Vagina (tissue), 2 donors: ENCODE measurements at regions not wholly inside any gene's neighbourhood (a gene's known extent, or its start where the extent isn't known, plus 50 kb on each side); places are given as distances from the start of the nearest gene placed in this dataset.

Experiments
- DNase-seq, 2 donors: peaks; one replicate each; pipeline ENCODE4 v3.0.0-alpha.2; 2017; ENCODE audit errors: extremely low spot score in 2 of 2
- H3K27ac ChIP-seq: fragments of 200-600 bp; sonication (generic); one replicate; pipeline ENCODE4 v1.5.1; 2019
- H3K27me3 ChIP-seq: fragments of 200-600 bp; sonication (generic); one replicate; pipeline ENCODE4 v1.5.1; 2019
- H3K36me3 ChIP-seq, 2 donors: fragments of 200-600 bp; sonication (generic); one replicate each; pipeline ENCODE4 v1.5.1; 2017 to 2019
- H3K4me1 ChIP-seq: fragments of 200-600 bp; sonication (generic); one replicate; pipeline ENCODE4 v1.5.1; 2019
- H3K4me3 ChIP-seq, 2 donors: fragments of 200-600 bp; sonication (generic); 1 replicate in 1 of 2; 2 replicates in 1 of 2; pipeline ENCODE4 v1.5.1; 2016 to 2019
- H3K9me3 ChIP-seq: fragments of 200-600 bp; sonication (generic); one replicate; pipeline ENCODE4 v1.5.1; 2019
- CTCF ChIP-seq, 3 experiments: fragments of 450-650 bp in 2 of 3; fragments of 200-600 bp in 1 of 3; sonication (generic) in 1 of 3; IDR thresholded peaks; one replicate each; pipeline ENCODE4 v1.5.1; 2017 to 2019; ENCODE audit warnings: antibody characterized with exemption in 3 of 3, mild to moderate bottlenecking in 2 of 3, moderate library complexity in 2 of 3
- POLR2A ChIP-seq, 2 donors: fragments of 450-650 bp; IDR thresholded peaks; one replicate each; pipeline ENCODE4 v1.6.1; 2017; ENCODE audit warnings: antibody characterized with exemption in 2 of 2, mild to moderate bottlenecking in 2 of 2, moderate library complexity in 2 of 2
- POLR2AphosphoS5 ChIP-seq, 2 donors: sonication (generic); formaldehyde crosslinking; IDR thresholded peaks; one replicate each; pipeline ENCODE4 v1.9.0; 2017; ENCODE audit warnings: antibody characterized with exemption in 2 of 2, mild to moderate bottlenecking in 2 of 2, low read depth in 1 of 2; ENCODE audit not compliant: insufficient read depth in 1 of 2
- intact Hi-C: fragments of 100-400 bp; cut with DNase I; formaldehyde crosslinking; loops from one replicate; pipeline ENCODE4 v1.15.1; 2023

GRCh38 chr5:128778474-128778873 is 186.8 kb upstream of the SLC27A6 start:
- intact Hi-C loops, result no loop called here
- H3K36me3 ChIP-seq, result no peaks in the 10 kb centered on the region
- DNase-seq, result no peak
- no peak overlapping the region for H3K27ac ChIP-seq
- H3K4me1 ChIP-seq, result peaks cover 10% of the 10 kb centered on the region
- H3K27me3 ChIP-seq, result no peaks in the 10 kb centered on the region
- no peaks in the 10 kb centered on the region for H3K9me3 ChIP-seq
- TF ChIP-seq POLR2AphosphoS5 (IDR thresholded peaks at IDR 0.05; ENCODE audit: insufficient read depth in 1 of 2, low read depth in 1 of 2), result no peak
- TF ChIP-seq CTCF (IDR thresholded peaks at IDR 0.05), result no peak
- no peak for TF ChIP-seq POLR2A (IDR thresholded peaks at IDR 0.05)
- H3K4me3 ChIP-seq, result no peak overlapping the region

DNA sequence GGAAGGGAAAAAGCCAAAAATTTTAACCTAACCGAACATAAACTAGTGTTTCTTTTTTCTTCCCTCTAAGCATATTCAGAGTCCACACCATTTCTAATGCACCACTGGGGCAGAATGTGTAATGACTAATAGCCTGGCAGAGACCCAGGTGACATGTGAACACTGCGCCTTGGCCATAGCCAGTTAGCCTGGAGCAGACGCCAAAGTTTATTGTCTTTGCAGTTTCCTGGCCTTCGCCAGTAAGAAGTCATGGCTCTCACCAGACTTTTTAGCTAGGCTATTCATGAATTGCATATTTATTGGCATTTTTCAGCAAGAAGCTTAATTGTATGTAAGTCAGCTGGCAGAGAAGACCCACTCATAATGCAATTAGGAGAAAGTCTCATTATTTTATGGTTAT is 182.8 kb upstream of the SLC27A6 start:
- TF ChIP-seq POLR2AphosphoS5 (IDR thresholded peaks at IDR 0.05; ENCODE audit: insufficient read depth in 1 of 2, low read depth in 1 of 2) (peak in 1 of 2 donors; percentile 54), POLR2A (IDR thresholded peaks at IDR 0.05) (no peak)
- Histone ChIP-seq H3K27me3 (no peaks in the 10 kb centered on the region), H3K27ac (peak overlapping the region; percentile 24), H3K36me3 (no peaks in the 10 kb centered on the region), H3K4me1 (peaks cover 10% of the 10 kb centered on the region), H3K9me3 (no peaks in the 10 kb centered on the region), H3K4me3 (no peak overlapping the region)
- no peak for DNase-seq
- intact Hi-C loops, result no loop called here

DNA sequence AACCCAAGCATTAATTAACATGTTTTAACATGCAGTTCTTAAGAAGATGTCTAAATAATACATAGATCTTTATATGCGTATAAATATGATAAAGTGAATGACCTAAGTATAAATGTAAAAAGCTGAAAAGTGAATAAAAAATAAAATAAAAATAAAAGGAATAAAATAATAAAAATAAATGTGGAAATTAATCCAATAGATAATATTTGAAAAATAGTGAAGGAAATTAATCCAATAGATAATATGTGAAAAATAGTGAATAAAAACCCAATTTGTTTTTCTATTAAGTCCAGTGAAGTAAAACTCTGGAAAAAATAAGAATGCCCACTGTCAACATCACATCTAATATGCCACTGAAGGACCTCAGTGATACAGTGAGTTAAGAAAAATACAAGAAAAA is 180.6 kb upstream of the SLC27A6 start:
- peaks cover 10% of the 10 kb centered on the region for H3K4me1 ChIP-seq
- no peaks in the 10 kb centered on the region for H3K9me3 ChIP-seq
- intact Hi-C loops, result no loop called here
- no peak overlapping the region for H3K27ac ChIP-seq
- H3K4me3 ChIP-seq, result no peak overlapping the region
- DNase-seq, result no peak
- no peak for TF ChIP-seq POLR2AphosphoS5 (IDR thresholded peaks at IDR 0.05; ENCODE audit: insufficient read depth in 1 of 2, low read depth in 1 of 2)
- TF ChIP-seq POLR2A (IDR thresholded peaks at IDR 0.05), result no peak
- no peak for TF ChIP-seq CTCF (IDR thresholded peaks at IDR 0.05)
- H3K36me3 ChIP-seq, result no peaks in the 10 kb centered on the region
- no peaks in the 10 kb centered on the region for H3K27me3 ChIP-seq

- TF ChIP-seq POLR2A (IDR thresholded peaks at IDR 0.05) (no peak), POLR2AphosphoS5 (IDR thresholded peaks at IDR 0.05; ENCODE audit: insufficient read depth in 1 of 2, low read depth in 1 of 2) (no peak)
- intact Hi-C loops, result no loop called here
- no peak for DNase-seq
Observed at GRCh38 chr5:128791312-128791711, 174.0 kb upstream of the SLC27A6 start.

DNA sequence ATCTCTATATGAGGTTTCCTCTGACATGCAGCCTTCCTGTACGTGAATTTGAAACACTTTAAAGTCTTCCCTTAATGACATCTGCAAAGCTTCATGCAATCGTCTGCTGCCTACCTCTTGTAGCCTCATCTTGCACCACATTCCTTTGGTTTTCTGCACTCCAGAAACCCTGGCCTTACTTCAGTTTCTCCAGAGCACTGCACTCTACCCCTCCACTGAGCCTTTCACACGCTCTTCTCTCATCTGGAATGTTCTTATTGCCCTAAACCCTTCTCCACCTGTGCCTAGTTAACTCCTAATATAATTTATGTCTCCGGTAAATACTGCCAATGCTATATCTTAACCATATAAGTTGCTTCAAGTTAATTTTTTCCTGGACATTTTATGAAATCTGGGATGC is 168.8 kb upstream of the SLC27A6 start:
- intact Hi-C loops, result no loop called here
- no peaks in the 10 kb centered on the region for H3K27me3 ChIP-seq
- no peak overlapping the region for H3K27ac ChIP-seq
- H3K36me3 ChIP-seq, result no peaks in the 10 kb centered on the region
- no peaks in the 10 kb centered on the region for H3K9me3 ChIP-seq
- TF ChIP-seq CTCF (IDR thresholded peaks at IDR 0.05), result no peak
- TF ChIP-seq POLR2A (IDR thresholded peaks at IDR 0.05), result no peak
- no peak for TF ChIP-seq POLR2AphosphoS5 (IDR thresholded peaks at IDR 0.05; ENCODE audit: insufficient read depth in 1 of 2, low read depth in 1 of 2)
- no peak for DNase-seq
- no peaks in the 10 kb centered on the region for H3K4me1 ChIP-seq
- H3K4me3 ChIP-seq, result no peak overlapping the region

More at GRCh38 chr5:128791312-128791711, 174.0 kb upstream of the SLC27A6 start:
- no peaks in the 10 kb centered on the region for H3K36me3 ChIP-seq
- no peaks in the 10 kb centered on the region for H3K9me3 ChIP-seq
- H3K4me3 ChIP-seq, result no peak overlapping the region
- no peaks in the 10 kb centered on the region for H3K4me1 ChIP-seq
- no peaks in the 10 kb centered on the region for H3K27me3 ChIP-seq
- no peak overlapping the region for H3K27ac ChIP-seq

DNA sequence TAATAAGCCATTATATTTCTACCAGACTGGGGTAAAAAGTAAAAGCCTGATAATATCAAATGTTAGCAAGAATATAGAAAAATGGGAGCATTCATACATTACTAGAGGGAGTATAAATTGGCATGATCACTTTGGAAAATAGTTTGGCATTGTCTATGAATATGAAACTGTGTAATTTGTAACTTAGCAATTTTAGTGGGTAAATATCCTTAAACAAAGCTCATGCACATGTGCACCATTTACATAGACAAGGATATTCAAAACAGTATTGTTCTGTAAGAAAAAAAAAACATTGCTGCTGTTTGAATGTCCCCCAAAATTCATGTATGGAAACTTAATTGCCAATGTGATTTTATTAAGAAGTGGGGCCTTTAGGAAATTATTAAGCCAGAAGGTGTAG is 166.4 kb upstream of the SLC27A6 start:
- Histone ChIP-seq H3K27ac (no peak overlapping the region), H3K27me3 (no peaks in the 10 kb centered on the region), H3K4me3 (no peak overlapping the region), H3K4me1 (no peaks in the 10 kb centered on the region), H3K9me3 (no peaks in the 10 kb centered on the region), H3K36me3 (no peaks in the 10 kb centered on the region)
- TF ChIP-seq POLR2A (IDR thresholded peaks at IDR 0.05) (no peak), CTCF (IDR thresholded peaks at IDR 0.05) (no peak), POLR2AphosphoS5 (IDR thresholded peaks at IDR 0.05; ENCODE audit: insufficient read depth in 1 of 2, low read depth in 1 of 2) (no peak)
- intact Hi-C loops, result no loop called here
- no peak for DNase-seq
